ENCODE measurements at regions not wholly inside any gene's neighbourhood (a gene's known extent, or its start where the extent isn't known, plus 50 kb on each side); places are given as distances from the start of the nearest gene placed in this dataset.

GRCh38 chr9:88916894-88917293 lies 74.4 kb upstream of the S1PR3 start:
- TF ChIP-seq, protein P1, sequence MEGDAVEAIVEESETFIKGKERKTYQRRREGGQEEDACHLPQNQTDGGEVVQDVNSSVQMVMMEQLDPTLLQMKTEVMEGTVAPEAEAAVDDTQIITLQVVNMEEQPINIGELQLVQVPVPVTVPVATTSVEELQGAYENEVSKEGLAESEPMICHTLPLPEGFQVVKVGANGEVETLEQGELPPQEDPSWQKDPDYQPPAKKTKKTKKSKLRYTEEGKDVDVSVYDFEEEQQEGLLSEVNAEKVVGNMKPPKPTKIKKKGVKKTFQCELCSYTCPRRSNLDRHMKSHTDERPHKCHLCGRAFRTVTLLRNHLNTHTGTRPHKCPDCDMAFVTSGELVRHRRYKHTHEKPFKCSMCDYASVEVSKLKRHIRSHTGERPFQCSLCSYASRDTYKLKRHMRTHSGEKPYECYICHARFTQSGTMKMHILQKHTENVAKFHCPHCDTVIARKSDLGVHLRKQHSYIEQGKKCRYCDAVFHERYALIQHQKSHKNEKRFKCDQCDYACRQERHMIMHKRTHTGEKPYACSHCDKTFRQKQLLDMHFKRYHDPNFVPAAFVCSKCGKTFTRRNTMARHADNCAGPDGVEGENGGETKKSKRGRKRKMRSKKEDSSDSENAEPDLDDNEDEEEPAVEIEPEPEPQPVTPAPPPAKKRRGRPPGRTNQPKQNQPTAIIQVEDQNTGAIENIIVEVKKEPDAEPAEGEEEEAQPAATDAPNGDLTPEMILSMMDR (IDR thresholded peaks at IDR 0.05), result no peak
- no peak for TF ChIP-seq POLR2A (IDR thresholded peaks at IDR 0.05; ENCODE audit: low read depth)
- TF ChIP-seq EP300 (IDR thresholded peaks at IDR 0.05), result no peak
